Panc1 (cell line): ENCODE measurements at regions not wholly inside any gene's neighbourhood (a gene's known extent, or its start where the extent isn't known, plus 50 kb on each side); places are given as distances from the start of the nearest gene placed in this dataset.

Experiments used
- ATAC-seq: fragments of 200-7000 bp; cut with Tn5 transposase; 2 replicates; pipeline ENCODE4 v1.9.1; 2020; ENCODE audit warnings: mild to moderate bottlenecking, moderate library complexity
- BruUV-seq: library from RNA; stranded (reverse); fragments of 400-500 nt; replicated peaks from 2 replicates; lab custom pipeline; 2021; lab: Mats Ljungman, UMichigan
- CTCF ChIA-PET: fragments of 300-600 bp; sonication (Branson Sonifier 250); formaldehyde crosslinking; loops from one replicate; lab custom pipeline; 2022; ENCODE audit warnings: antibody characterized with exemption; lab: Charles Lee
- POLR2A ChIA-PET: fragments of 300-600 bp; sonication (Branson Sonifier 250); formaldehyde crosslinking; loops from one replicate; lab custom pipeline; 2022; ENCODE audit warnings: antibody characterized with exemption; lab: Charles Lee
- DNase-seq: peaks from one replicate; pipeline ENCODE4 v3.0.0-alpha.2; 2010; ENCODE audit warnings: low read depth, low spot score
- H3K27ac ChIP-seq: 2 replicates; pipeline ENCODE4 v1.5.1; 2011; ENCODE audit warnings: mild to moderate bottlenecking, low read length, inconsistent platforms
- H3K27me3 ChIP-seq: fragments of 200-500 bp; sonication (Bioruptor generic); 2 replicates; pipeline ENCODE4 v1.6.0; 2014; ENCODE audit warnings: low read length, inconsistent platforms; ENCODE audit not compliant: control insufficient read depth, insufficient read depth
- H3K36me3 ChIP-seq: fragments of 200-500 bp; sonication (Bioruptor generic); 2 replicates; pipeline ENCODE4 v1.5.1; 2014; ENCODE audit warnings: inconsistent platforms, mild to moderate bottlenecking, low read length, moderate library complexity; ENCODE audit not compliant: control insufficient read depth, insufficient read depth
- H3K4me1 ChIP-seq: 2 replicates; pipeline ENCODE4 v1.5.1; 2011; ENCODE audit warnings: inconsistent platforms, mild to moderate bottlenecking, low read length, moderate library complexity; ENCODE audit not compliant: control insufficient read depth, insufficient read depth
- H3K4me3 ChIP-seq, 2 experiments: 2 replicates each; pipeline ENCODE4 v1.5.1; 2011 to 2012; ENCODE audit warnings: low read depth in 2 of 2, low read length in 2 of 2, mild to moderate bottlenecking in 2 of 2, inconsistent platforms in 1 of 2, moderate library complexity in 1 of 2
- H3K9me3 ChIP-seq: fragments of 200-500 bp; sonication (Bioruptor generic); 2 replicates; pipeline ENCODE4 v1.5.1; 2014; ENCODE audit warnings: low read depth, mild to moderate bottlenecking, inconsistent platforms, low read length, moderate library complexity; ENCODE audit not compliant: control insufficient read depth, insufficient read depth
- CTCF ChIP-seq: fragments of 450-650 bp; IDR thresholded peaks from 2 replicates; pipeline ENCODE4 v1.5.1; 2017; ENCODE audit warnings: mild to moderate bottlenecking
- POLR2AphosphoS5 ChIP-seq: IDR thresholded peaks from 2 replicates; pipeline ENCODE4 v1.6.1; 2012; ENCODE audit warnings: mild to moderate bottlenecking, low read depth, low read length, moderate library complexity
- REST ChIP-seq, 2 experiments: IDR thresholded peaks; 2 replicates each; pipeline ENCODE4 v1.6.1; 2011 to 2012; ENCODE audit warnings: low read depth in 2 of 2, control low read depth in 1 of 2, low read length in 1 of 2, mild to moderate bottlenecking in 1 of 2, moderate library complexity in 1 of 2; ENCODE audit not compliant: insufficient read depth in 1 of 2
- SIN3A ChIP-seq: IDR thresholded peaks from 2 replicates; pipeline ENCODE4 v1.6.1; 2012; ENCODE audit warnings: low read depth, mild to moderate bottlenecking, low read length, moderate library complexity, borderline replicate concordance; ENCODE audit not compliant: insufficient read depth
- TCF7L2 ChIP-seq: IDR thresholded peaks from 2 replicates; pipeline ENCODE4 v1.6.1; 2011; ENCODE audit warnings: mild to moderate bottlenecking, low read depth, low read length, inconsistent platforms
- in situ Hi-C: cut with HindIII; loops from 2 replicates; pipeline ENCODE4 v1.10.0; 2016; ENCODE audit warnings: low sequenced_read_pairs, low pct_unique_long_range_greater_than_20kb
- intact Hi-C: fragments of 100-400 bp; cut with micrococcal nuclease; formaldehyde crosslinking; loops from one replicate; pipeline ENCODE4 v1.10.0; 2022; ENCODE audit not compliant: unreplicated experiment

GRCh38 chr11:122230385-122230755, 114.4 kb upstream of the BLID start:
- intact Hi-C loops = no loop called here
- no peaks in the 10 kb centered on the region; the same call in 1 of the 2 replicates for H3K27me3 ChIP-seq
- ChIA-PET CTCF (no interaction called here), POLR2A (no interaction called here)
- H3K27ac ChIP-seq = no peak overlapping the region
- ATAC-seq (no peak), DNase-seq (no peak)
- no peaks in the 10 kb centered on the region for H3K9me3 ChIP-seq
- no peak overlapping the region for H3K4me3 ChIP-seq
- TF ChIP-seq POLR2AphosphoS5 = no peak
- TF ChIP-seq CTCF = no peak
- no peak for TF ChIP-seq REST (IDR thresholded peaks at IDR 0.05; ENCODE audit: insufficient read depth in 1 of 2, low read depth in 2 of 2, low read length in 1 of 2)
- no peak for TF ChIP-seq TCF7L2
- no peak for TF ChIP-seq SIN3A
- no peaks in the 10 kb centered on the region for H3K36me3 ChIP-seq
- in situ Hi-C loops = no loop called here
- H3K4me1 ChIP-seq = no peaks in the 10 kb centered on the region
- BruUV-seq = no TSS peak

- POLR2A ChIA-PET = no interaction called here
- ATAC-seq (no peak), DNase-seq (no peak)
These were observed 113.7 kb upstream of the BLID start for GRCh38 chr11:122229481-122230384.

More at GRCh38 chr11:122229481-122230384, 113.7 kb upstream of the BLID start:
- Histone ChIP-seq H3K9me3 (no peaks in the 10 kb centered on the region), H3K27ac (no peak overlapping the region), H3K4me3 (no peak overlapping the region), H3K27me3 (no peaks in the 10 kb centered on the region; the same call in 1 of the 2 replicates), H3K4me1 (no peaks in the 10 kb centered on the region), H3K36me3 (no peaks in the 10 kb centered on the region)
- CTCF ChIA-PET = no interaction called here
- in situ Hi-C loops = no loop called here
- intact Hi-C loops = no loop called here
- BruUV-seq = no TSS peak
- no peak for TF ChIP-seq SIN3A
- no peak for TF ChIP-seq CTCF
- no peak for TF ChIP-seq REST (IDR thresholded peaks at IDR 0.05; ENCODE audit: insufficient read depth in 1 of 2, low read depth in 2 of 2, low read length in 1 of 2)
- no peak for TF ChIP-seq TCF7L2
- no peak for TF ChIP-seq POLR2AphosphoS5
